ENCODE measurements at regions not wholly inside any gene's neighbourhood (a gene's known extent, or its start where the extent isn't known, plus 50 kb on each side); places are given as distances from the start of the nearest gene placed in this dataset.
"Not testable (repeated sequence)": the region's sequence is repeated elsewhere in the genome, so short reads cannot be mapped to it uniquely, and the experiment has no call there.

DNA sequence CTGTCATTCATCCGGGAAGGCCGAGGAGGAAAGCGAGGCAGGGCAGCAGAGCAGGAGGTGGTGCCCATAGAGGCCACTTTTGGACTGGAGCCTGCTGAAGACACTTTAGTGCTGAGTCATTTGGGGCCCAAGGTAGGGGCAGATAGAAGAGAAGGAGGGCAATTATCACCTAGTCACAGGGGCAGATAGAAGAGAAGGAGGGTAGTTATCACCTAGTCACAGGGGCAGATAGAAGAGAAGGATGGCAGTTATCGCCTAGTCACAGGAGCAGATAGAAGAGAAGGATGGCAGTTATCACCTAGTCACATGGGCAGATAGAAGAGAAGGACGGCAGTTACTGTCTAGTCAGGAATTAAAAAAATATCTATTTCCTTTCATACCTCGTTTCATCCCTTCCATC is 1372.6 kb downstream of the FOXD4L5 start:
- not testable (repeated sequence) for H3K36me3 ChIP-seq (ENCODE audit: control insufficient read depth, insufficient read depth, low read length); H3K27ac ChIP-seq (ENCODE audit: low read depth, low read length); H3K27me3 ChIP-seq (ENCODE audit: control insufficient read depth, insufficient read depth, low read length); H3K4me1 ChIP-seq (ENCODE audit: control insufficient read depth, insufficient read depth, low read length); H3K4me3 ChIP-seq (ENCODE audit: low read depth, low read length); DNase-seq (ENCODE audit: low read depth in 4 of 6, low spot score in 6 of 6); H3K9me3 ChIP-seq (ENCODE audit: control insufficient read depth, insufficient read depth, low read length)
- WGBS (ENCODE audit: insufficient coverage), result 76% methylated on average over 3 of the region's 6 CpGs

DNA sequence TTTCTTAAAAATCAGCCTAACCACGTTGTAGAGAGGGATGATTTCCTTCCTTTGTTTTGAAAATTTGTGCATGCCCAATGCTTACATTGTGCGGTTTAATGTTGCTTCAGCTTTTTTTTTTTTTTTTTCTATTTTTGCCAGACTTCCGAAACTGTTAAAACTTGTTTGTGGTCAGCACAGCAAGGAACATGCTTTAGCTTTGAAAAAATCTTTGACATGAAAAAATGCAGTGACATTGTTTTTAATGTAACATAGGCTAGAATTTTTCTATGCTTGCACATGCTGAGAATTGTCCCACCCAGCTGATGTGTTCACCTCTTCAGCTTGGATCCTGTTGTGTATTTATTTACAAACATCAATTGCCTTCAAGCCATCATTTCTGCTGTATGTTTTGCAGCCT is 1375.9 kb downstream of the FOXD4L5 start:
- not testable (repeated sequence) for H3K4me3 ChIP-seq (ENCODE audit: low read depth, low read length); H3K27ac ChIP-seq (ENCODE audit: low read depth, low read length); H3K9me3 ChIP-seq (ENCODE audit: control insufficient read depth, insufficient read depth, low read length); H3K27me3 ChIP-seq (ENCODE audit: control insufficient read depth, insufficient read depth, low read length); DNase-seq (ENCODE audit: low read depth in 4 of 6, low spot score in 6 of 6); H3K36me3 ChIP-seq (ENCODE audit: control insufficient read depth, insufficient read depth, low read length); H3K4me1 ChIP-seq (ENCODE audit: control insufficient read depth, insufficient read depth, low read length)
- WGBS (ENCODE audit: insufficient coverage), result no CpG with 5 or more reads among the region's 3 CpGs

DNA sequence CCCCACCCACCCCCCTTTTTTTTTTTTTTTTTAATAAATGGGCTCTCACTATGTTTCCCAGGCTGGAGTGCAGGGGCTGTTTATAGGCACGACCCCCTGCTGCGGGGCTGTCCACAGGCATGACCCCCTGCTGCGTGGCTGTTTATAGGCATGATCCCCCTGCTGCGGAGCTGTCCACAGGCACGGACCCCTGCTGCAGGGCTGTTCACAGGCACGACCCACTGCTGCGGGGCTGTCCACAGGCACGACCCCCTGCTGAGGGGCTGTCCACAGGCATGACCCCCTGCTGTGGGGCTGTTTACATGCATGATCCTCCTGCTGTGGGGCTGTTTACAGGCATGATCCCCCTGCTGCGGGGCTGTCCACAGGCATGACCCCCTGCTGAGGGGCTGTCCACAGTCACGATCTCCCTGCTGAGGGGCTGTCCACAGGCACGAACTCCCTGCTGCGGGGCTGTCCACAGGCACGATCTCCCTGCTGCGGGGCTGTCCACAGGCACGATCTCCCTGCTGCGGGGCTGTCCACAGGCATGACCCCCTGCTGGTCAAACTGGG is 1385.3 kb downstream of the FOXD4L5 start:
- H3K27ac ChIP-seq (ENCODE audit: low read depth, low read length); H3K9me3 ChIP-seq (ENCODE audit: control insufficient read depth, insufficient read depth, low read length); DNase-seq (ENCODE audit: low read depth in 4 of 6, low spot score in 6 of 6); H3K4me3 ChIP-seq (ENCODE audit: low read depth, low read length); H3K4me1 ChIP-seq (ENCODE audit: control insufficient read depth, insufficient read depth, low read length); H3K27me3 ChIP-seq (ENCODE audit: control insufficient read depth, insufficient read depth, low read length); H3K36me3 ChIP-seq (ENCODE audit: control insufficient read depth, insufficient read depth, low read length): not testable (repeated sequence)
- WGBS (ENCODE audit: insufficient coverage), result 86% methylated on average over 16 of the region's 16 CpGs

- not testable (repeated sequence) for H3K36me3 ChIP-seq (ENCODE audit: control insufficient read depth, insufficient read depth, low read length); H3K4me3 ChIP-seq (ENCODE audit: low read depth, low read length); H3K4me1 ChIP-seq (ENCODE audit: control insufficient read depth, insufficient read depth, low read length); H3K27me3 ChIP-seq (ENCODE audit: control insufficient read depth, insufficient read depth, low read length); DNase-seq (ENCODE audit: low read depth in 4 of 6, low spot score in 6 of 6); H3K9me3 ChIP-seq (ENCODE audit: control insufficient read depth, insufficient read depth, low read length); H3K27ac ChIP-seq (ENCODE audit: low read depth, low read length)
- WGBS (ENCODE audit: insufficient coverage), result no CpG with 5 or more reads among the region's 5 CpGs
Observed at GRCh38 chr9:63881386-63881785, 1403.6 kb downstream of the FOXD4L5 start.

- not testable (repeated sequence) for DNase-seq (ENCODE audit: low read depth in 4 of 6, low spot score in 6 of 6); H3K4me1 ChIP-seq (ENCODE audit: control insufficient read depth, insufficient read depth, low read length); H3K27me3 ChIP-seq (ENCODE audit: control insufficient read depth, insufficient read depth, low read length); H3K36me3 ChIP-seq (ENCODE audit: control insufficient read depth, insufficient read depth, low read length); H3K27ac ChIP-seq (ENCODE audit: low read depth, low read length); H3K9me3 ChIP-seq (ENCODE audit: control insufficient read depth, insufficient read depth, low read length); H3K4me3 ChIP-seq (ENCODE audit: low read depth, low read length)
- 91% methylated on average over 6 of the region's 17 CpGs for WGBS (ENCODE audit: insufficient coverage)
Observed at GRCh38 chr9:63876380-63876779, 1408.6 kb downstream of the FOXD4L5 start.

DNA sequence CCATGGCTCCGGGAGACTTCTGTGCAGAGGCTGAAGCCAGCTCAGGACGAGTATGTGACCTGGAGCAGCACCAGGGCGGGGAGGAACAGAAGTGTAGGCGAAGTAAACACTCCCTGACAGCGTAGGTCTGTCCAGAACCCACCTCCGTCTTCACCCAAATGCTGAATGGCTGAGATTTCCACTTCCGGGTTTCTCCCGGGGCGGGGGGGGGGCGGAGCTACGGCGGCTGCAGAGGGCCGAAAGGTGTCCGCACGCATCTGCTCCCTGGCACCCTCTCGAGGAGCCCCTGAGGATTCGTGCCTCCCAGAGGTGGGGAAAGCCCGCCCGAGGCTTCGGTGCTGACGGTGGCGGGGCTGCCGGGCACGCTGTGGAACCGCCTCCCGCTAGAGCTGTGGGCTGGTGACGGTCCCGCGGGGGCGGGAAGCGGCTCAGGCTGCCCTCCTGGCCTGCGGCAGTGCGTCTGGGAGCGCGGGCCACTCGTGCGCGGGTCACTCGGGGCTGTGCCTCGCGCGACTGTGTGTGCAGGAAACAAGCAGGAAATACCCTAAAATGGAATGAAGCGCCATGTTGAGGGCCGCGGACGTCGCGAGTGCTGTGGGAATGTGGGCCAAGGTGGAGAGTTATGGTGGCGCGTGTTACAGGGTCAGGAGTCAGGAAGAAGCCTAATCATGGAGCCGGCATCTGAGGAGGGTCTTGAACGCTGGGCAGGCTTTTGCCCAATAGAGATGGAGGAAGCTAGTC is 1425.4 kb downstream of the FOXD4L5 start:
- Histone ChIP-seq H3K27me3 (ENCODE audit: control insufficient read depth, insufficient read depth, low read length) (no peaks in the 10 kb centered on the region), H3K9me3 (ENCODE audit: control insufficient read depth, insufficient read depth, low read length) (peaks cover 1% of the 10 kb centered on the region), H3K4me3 (ENCODE audit: low read depth, low read length) (no peak overlapping the region), H3K36me3 (ENCODE audit: control insufficient read depth, insufficient read depth, low read length) (no peaks in the 10 kb centered on the region), H3K27ac (ENCODE audit: low read depth, low read length) (no peak overlapping the region), H3K4me1 (ENCODE audit: control insufficient read depth, insufficient read depth, low read length) (no peaks in the 10 kb centered on the region)
- no peak for DNase-seq (ENCODE audit: low read depth in 4 of 6, low spot score in 6 of 6)
- 39% methylated on average over 44 of the region's 52 CpGs for WGBS (ENCODE audit: insufficient coverage)

DNA sequence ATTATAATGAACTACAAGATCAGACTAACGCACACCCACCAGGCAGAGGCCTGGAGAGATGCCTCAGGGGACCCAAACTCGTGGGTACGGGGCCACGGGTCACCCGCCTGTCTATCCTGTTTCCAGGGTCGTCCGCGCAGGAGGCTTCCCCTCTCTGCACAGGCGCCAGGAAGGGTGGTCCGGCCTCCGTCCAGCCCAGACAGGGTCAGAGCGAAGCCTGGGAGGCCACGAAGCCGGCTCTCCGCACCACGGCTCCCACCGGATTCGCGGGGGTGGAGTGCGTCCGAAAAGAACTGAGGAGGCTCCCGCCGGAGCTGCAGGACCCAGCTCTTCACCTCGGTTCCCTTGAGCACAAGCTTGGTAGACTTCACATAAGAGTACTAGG is 1425.9 kb downstream of the FOXD4L5 start:
- DNase-seq (ENCODE audit: low read depth in 4 of 6, low spot score in 6 of 6); H3K4me3 ChIP-seq (ENCODE audit: low read depth, low read length); H3K36me3 ChIP-seq (ENCODE audit: control insufficient read depth, insufficient read depth, low read length); H3K27me3 ChIP-seq (ENCODE audit: control insufficient read depth, insufficient read depth, low read length); H3K9me3 ChIP-seq (ENCODE audit: control insufficient read depth, insufficient read depth, low read length); H3K4me1 ChIP-seq (ENCODE audit: control insufficient read depth, insufficient read depth, low read length); H3K27ac ChIP-seq (ENCODE audit: low read depth, low read length): not testable (repeated sequence)
- WGBS (ENCODE audit: insufficient coverage), result 32% methylated on average over 20 of the region's 24 CpGs

DNA sequence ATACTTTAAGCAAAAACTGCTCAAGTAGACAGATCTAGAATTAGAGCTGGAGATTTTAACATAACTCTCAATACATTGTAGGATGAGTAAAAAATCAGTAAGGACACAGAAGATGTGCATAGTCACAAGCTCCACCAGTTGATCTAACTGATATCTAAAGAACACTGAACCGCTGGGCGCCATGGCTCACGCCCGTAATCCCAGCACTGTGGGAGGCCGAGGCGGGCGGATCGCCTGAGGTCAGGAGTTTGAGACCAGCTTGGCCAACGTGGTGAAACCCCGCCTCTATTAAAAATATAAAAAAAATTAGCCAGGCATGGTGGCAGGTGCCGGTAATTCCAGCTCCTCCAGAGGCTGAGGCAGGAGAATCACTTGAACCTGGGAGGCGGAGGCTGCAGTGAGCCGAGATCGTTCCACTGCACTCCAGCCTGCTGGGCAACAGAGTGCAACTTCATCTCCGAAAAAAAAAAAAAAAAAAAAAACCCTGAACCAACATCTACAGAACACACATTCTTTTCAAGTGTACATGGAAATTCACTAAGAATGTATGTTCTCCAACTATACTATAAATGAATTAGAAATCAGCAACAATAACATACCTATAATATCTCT is 1431.8 kb downstream of the FOXD4L5 start:
- H3K4me3 ChIP-seq (ENCODE audit: low read depth, low read length); H3K4me1 ChIP-seq (ENCODE audit: control insufficient read depth, insufficient read depth, low read length); H3K27me3 ChIP-seq (ENCODE audit: control insufficient read depth, insufficient read depth, low read length); DNase-seq (ENCODE audit: low read depth in 4 of 6, low spot score in 6 of 6); H3K36me3 ChIP-seq (ENCODE audit: control insufficient read depth, insufficient read depth, low read length); H3K27ac ChIP-seq (ENCODE audit: low read depth, low read length); H3K9me3 ChIP-seq (ENCODE audit: control insufficient read depth, insufficient read depth, low read length): not testable (repeated sequence)
- 100% methylated on average over 3 of the region's 15 CpGs for WGBS (ENCODE audit: insufficient coverage)

GRCh38 chr9:63824804-63825203 is 1460.2 kb downstream of the FOXD4L5 start:
- 10% methylated on average over 1 of the region's 1 CpG for WGBS (ENCODE audit: insufficient coverage)
- H3K4me1 ChIP-seq (ENCODE audit: control insufficient read depth, insufficient read depth, low read length); H3K27ac ChIP-seq (ENCODE audit: low read depth, low read length); H3K36me3 ChIP-seq (ENCODE audit: control insufficient read depth, insufficient read depth, low read length); H3K4me3 ChIP-seq (ENCODE audit: low read depth, low read length); H3K9me3 ChIP-seq (ENCODE audit: control insufficient read depth, insufficient read depth, low read length); H3K27me3 ChIP-seq (ENCODE audit: control insufficient read depth, insufficient read depth, low read length); DNase-seq (ENCODE audit: low read depth in 4 of 6, low spot score in 6 of 6): not testable (repeated sequence)
